Esophagus (tissue), 2 donors: ENCODE measurements at regions not wholly inside any gene's neighbourhood (a gene's known extent, or its start where the extent isn't known, plus 50 kb on each side); places are given as distances from the start of the nearest gene placed in this dataset.

Experiments
- H3K27ac ChIP-seq, 2 donors: one replicate each; pipeline ENCODE4 v1.5.1; 2013; ENCODE audit warnings: low read depth in 2 of 2, mild to moderate bottlenecking in 2 of 2, inconsistent platforms in 1 of 2, low read length in 1 of 2, moderate library complexity in 1 of 2
- H3K27me3 ChIP-seq, 2 donors: one replicate each; pipeline ENCODE4 v1.6.1; 2013; ENCODE audit warnings: low read length in 2 of 2, control low read depth in 1 of 2, mild to moderate bottlenecking in 1 of 2; ENCODE audit not compliant: insufficient read depth in 2 of 2, control insufficient read depth in 1 of 2
- H3K36me3 ChIP-seq, 2 donors: one replicate each; pipeline ENCODE4 v1.6.1; 2013; ENCODE audit warnings: low read length in 1 of 2; ENCODE audit not compliant: control insufficient read depth in 2 of 2, insufficient read depth in 2 of 2
- H3K4me1 ChIP-seq, 2 donors: one replicate each; pipeline ENCODE4 v1.6.1; 2013; ENCODE audit warnings: low read length in 1 of 2; ENCODE audit not compliant: control insufficient read depth in 2 of 2, insufficient read depth in 2 of 2
- H3K4me3 ChIP-seq, 2 donors: one replicate each; pipeline ENCODE4 v1.5.1; 2013; ENCODE audit warnings: low read length in 2 of 2, mild to moderate bottlenecking in 2 of 2, low read depth in 1 of 2, moderate library complexity in 1 of 2
- H3K9me3 ChIP-seq, 2 donors: one replicate each; pipeline ENCODE4 v1.6.1; 2013; ENCODE audit warnings: mild to moderate bottlenecking in 2 of 2, low read depth in 1 of 2, low read length in 1 of 2, moderate library complexity in 1 of 2; ENCODE audit not compliant: control insufficient read depth in 2 of 2, insufficient read depth in 1 of 2
- WGBS, 2 donors: extraction: QIAGEN DNeasy Blood & Tissue Kit; methylation state at CpG; one replicate each; pipeline ENCODE4 v1.1.7; 2013; 5-methylcytosine and 5-hydroxymethylcytosine counted together
- donor health status: healthy with polysubstance abuse.
- donor health status: Bipolar disorder and iron deficiency.

DNA sequence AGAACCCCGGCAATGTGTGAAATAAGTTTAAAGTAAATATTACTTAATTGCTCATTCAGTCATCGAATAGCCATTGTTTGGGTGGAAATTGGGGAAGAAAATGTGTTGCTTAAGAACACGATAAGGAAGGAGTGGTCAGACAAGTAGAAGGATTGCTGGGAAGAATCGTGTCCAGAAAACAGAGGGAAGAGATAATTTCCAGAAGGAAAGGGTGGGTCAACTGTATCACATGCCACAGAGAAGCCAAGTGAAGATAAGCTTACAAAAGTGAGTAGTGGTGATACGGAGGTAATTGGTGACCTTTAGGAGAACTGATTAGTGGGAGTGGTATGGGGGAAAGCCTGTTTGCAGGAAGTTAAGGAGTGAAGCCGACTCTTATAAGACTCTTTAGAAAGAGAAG, 306.2 kb downstream of the SOX4 start:
- no peaks in the 10 kb centered on the region for H3K4me1 ChIP-seq
- H3K36me3 ChIP-seq = no peaks in the 10 kb centered on the region
- no peaks in the 10 kb centered on the region for H3K9me3 ChIP-seq
- no peak overlapping the region for H3K27ac ChIP-seq
- H3K4me3 ChIP-seq = no peak overlapping the region
- WGBS, 2 donors = 78 to 80% methylated on average over 6 of the region's 6 CpGs
- H3K27me3 ChIP-seq = no peaks in the 10 kb centered on the region

DNA sequence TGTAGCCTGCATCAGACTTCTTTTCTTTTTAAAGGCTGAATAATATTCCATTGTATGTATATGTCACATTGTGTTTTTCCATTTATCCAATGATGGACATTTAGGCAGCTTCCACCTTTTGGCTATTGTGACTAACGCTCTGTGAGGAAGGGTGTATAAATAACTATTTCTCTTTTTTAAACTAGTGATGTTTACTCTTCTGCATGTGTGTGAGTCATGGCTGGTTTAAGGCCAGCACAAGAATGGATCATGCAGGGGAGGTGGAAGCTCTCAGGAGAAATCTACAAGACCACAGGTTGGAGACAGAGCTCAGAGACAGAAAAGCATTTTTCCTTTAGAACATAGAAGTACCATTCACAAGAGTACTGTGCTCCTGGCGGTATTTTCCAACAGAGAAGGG, 307.2 kb downstream of the SOX4 start:
- H3K4me1 ChIP-seq = no peaks in the 10 kb centered on the region
- H3K27me3 ChIP-seq = no peaks in the 10 kb centered on the region
- H3K27ac ChIP-seq = no peak overlapping the region
- 59 to 68% methylated on average over 2 of the region's 2 CpGs for WGBS, 2 donors
- no peaks in the 10 kb centered on the region for H3K9me3 ChIP-seq
- no peak overlapping the region for H3K4me3 ChIP-seq
- H3K36me3 ChIP-seq = no peaks in the 10 kb centered on the region

DNA sequence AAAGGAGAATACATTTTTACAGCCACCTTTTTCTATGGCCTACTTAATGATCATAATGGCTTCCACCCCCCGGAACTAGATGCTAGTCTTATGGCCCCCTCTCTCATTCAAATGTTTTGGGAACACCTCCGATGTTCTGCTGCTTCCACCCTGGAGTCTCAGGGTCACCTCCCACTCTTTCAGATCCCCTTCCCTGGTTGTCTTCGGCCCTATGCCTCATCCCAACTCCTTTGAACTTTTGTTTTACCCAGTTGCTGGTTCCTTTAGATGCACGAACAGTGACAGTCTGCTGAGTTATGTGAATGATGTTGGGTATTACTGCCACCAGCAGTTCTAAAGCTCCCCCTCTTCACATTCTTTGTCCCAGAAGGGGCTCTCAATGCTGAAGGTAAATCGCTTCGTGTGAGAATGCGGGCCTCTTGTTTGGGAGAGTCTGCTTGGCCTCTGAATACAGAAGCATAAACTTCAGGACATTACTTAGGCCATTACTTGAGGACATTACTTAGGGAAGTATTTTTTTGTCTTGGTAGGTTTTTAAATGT, 309.1 kb downstream of the SOX4 start:
- Histone ChIP-seq H3K9me3 (no peaks in the 10 kb centered on the region), H3K4me1 (no peaks in the 10 kb centered on the region), H3K4me3 (no peak overlapping the region), H3K27ac (no peak overlapping the region), H3K27me3 (no peaks in the 10 kb centered on the region), H3K36me3 (no peaks in the 10 kb centered on the region)
- 88 to 95% methylated on average over 7 of the region's 7 CpGs for WGBS, 2 donors

DNA sequence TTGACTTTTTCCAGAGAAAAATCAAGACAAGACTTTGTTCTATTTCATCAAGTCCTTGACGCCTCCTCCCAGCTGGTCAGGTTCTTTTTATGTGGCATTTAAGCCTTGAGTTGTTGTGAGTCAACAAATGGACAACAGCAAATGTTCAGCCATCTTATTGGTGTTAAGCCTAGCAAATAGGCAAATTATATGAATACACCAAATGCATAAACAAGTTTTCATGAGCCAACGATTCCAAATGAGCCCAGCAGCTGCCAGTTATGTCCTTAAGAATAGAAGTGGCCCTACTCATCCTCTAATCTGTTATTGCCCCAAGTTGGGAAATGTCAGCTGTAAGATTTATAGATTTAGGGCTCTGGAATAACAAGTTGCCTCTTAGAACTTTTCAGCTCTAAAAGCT, 312.0 kb downstream of the SOX4 start:
- Histone ChIP-seq H3K9me3 (no peaks in the 10 kb centered on the region), H3K36me3 (no peaks in the 10 kb centered on the region), H3K27ac (no peak overlapping the region), H3K4me3 (no peak overlapping the region), H3K4me1 (no peaks in the 10 kb centered on the region), H3K27me3 (no peaks in the 10 kb centered on the region)
- WGBS, 2 donors = 79 to 81% methylated on average over 2 of the region's 2 CpGs

DNA sequence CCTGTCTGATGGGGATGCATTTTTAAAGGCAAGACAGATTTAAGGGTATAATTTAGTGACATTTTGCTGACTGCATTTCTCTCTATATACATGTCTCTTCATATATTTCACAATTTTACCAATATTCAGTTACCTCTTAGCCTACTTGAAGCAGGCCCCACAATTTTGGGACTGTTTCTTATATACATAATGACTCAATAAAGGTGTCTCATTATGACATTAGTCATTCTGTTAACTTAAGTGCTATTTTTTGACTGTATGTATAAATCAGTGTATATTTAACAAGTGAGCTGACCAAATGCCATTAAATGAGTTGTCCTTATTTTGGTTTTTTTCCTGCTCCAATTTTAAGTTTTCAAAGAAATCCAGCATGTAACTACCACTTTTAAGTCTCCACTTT, 313.3 kb downstream of the SOX4 start:
- Histone ChIP-seq H3K4me1 (no peaks in the 10 kb centered on the region), H3K9me3 (no peaks in the 10 kb centered on the region), H3K27me3 (no peaks in the 10 kb centered on the region), H3K36me3 (no peaks in the 10 kb centered on the region), H3K4me3 (no peak overlapping the region), H3K27ac (no peak overlapping the region)

DNA sequence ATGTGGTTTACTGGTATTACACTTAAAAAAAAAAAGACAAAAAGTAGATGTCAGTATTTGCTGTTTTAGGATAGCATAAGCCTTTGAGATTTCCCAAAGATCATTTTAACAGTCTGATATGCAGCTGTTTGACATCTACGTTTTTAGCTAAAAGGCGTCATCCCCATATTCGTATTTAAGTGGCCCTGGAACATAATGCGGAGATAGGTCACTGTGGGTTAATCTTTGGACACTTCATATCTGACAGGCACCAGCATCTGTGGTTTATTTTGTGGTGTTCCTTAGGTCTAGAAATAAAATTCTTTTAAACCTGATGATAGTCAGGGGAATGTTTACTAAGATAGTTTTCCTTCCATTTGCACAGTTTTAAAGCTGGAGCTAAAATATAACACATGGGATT, 313.7 kb downstream of the SOX4 start:
- H3K4me1 ChIP-seq = no peaks in the 10 kb centered on the region
- WGBS, 2 donors = 90 to 94% methylated on average over 4 of the region's 4 CpGs
- H3K4me3 ChIP-seq = no peak overlapping the region
- H3K27ac ChIP-seq = no peak overlapping the region
- no peaks in the 10 kb centered on the region for H3K36me3 ChIP-seq
- no peaks in the 10 kb centered on the region for H3K9me3 ChIP-seq
- H3K27me3 ChIP-seq = no peaks in the 10 kb centered on the region

DNA sequence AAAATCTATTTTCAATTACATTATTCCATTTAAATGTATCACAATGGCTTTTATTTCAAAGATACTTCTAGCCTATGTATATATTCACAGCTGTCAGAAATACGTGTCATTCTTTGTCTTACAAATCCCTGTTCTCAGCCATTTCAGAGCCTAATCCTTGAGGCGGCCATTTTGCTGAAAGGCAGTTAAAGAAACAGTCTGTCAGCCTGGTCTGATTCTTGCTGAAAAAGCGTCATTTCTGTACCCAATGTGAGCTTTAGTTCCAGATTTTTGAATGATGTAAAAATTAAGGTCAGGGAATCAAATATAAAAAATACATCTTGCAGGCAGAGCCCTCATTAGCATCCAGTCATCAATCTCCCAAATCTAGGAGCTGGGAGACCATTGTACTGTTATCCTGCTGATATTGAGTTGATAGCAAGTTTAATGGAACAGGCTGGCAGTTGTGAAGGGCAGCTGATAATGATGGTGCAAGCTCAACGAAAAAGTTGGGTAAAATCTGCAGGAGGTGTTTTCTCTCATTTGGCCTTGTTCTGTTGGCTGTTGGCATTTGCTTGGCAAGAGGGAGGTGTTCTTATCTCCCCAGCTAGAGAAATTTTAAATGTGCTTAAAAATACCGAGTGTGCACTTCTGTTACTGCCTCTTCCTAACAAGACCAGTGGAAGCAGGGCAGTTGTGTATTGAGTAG, 314.8 kb downstream of the SOX4 start:
- no peaks in the 10 kb centered on the region for H3K9me3 ChIP-seq
- no peak overlapping the region for H3K27ac ChIP-seq
- WGBS, 2 donors = 75 to 84% methylated on average over 5 of the region's 5 CpGs
- H3K4me3 ChIP-seq = no peak overlapping the region
- no peaks in the 10 kb centered on the region for H3K27me3 ChIP-seq
- H3K36me3 ChIP-seq = no peaks in the 10 kb centered on the region
- no peaks in the 10 kb centered on the region for H3K4me1 ChIP-seq

DNA sequence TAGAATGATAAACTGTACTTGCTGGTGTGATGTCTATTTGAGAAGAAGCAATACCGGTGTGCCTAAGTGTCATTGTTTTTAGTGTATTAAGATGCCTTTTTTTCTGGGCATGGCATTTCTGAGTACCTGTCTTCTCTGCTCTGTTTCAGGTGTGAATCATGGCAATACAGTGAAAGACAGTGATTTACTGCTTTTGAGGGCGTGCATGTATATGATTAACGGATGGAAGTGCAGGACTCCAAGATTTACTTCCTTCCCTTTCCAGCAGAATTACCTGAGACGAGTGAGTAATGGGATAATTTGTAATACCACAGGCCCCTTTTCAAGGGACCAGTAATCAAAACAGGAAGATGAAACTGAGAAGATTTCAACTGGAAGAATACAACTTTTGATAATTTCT, 315.8 kb downstream of the SOX4 start:
- H3K36me3 ChIP-seq = no peaks in the 10 kb centered on the region
- no peaks in the 10 kb centered on the region for H3K4me1 ChIP-seq
- no peak overlapping the region for H3K4me3 ChIP-seq
- H3K27ac ChIP-seq = no peak overlapping the region
- WGBS, 2 donors = 73 to 74% methylated on average over 4 of the region's 4 CpGs
- no peaks in the 10 kb centered on the region for H3K9me3 ChIP-seq
- no peaks in the 10 kb centered on the region for H3K27me3 ChIP-seq

DNA sequence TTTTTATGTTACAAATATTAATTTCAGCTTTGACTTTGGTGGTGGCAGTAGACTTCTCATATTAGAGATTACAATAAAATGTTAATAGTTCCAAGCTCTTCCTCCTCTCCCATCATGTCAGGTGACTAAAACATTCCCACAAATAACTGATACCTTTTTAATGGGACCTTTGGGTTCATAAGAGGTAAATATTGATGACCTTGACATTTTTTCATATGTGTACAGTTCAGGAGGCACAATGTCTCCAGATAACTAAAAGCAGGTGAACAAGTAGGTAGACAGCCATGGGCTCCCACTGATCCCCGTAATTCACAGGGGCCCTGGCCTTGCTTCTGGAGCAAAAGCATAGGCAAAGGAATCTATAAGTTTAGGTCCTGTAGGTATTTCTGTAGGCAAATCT, 317.7 kb downstream of the SOX4 start:
- 83 to 91% methylated on average over 1 of the region's 1 CpG for WGBS, 2 donors
- Histone ChIP-seq H3K4me1 (peaks cover 0 to 2% of the 10 kb centered on the region in 2 donors), H3K4me3 (no peak overlapping the region), H3K36me3 (no peaks in the 10 kb centered on the region), H3K9me3 (no peaks in the 10 kb centered on the region), H3K27me3 (no peaks in the 10 kb centered on the region), H3K27ac (no peak overlapping the region)

DNA sequence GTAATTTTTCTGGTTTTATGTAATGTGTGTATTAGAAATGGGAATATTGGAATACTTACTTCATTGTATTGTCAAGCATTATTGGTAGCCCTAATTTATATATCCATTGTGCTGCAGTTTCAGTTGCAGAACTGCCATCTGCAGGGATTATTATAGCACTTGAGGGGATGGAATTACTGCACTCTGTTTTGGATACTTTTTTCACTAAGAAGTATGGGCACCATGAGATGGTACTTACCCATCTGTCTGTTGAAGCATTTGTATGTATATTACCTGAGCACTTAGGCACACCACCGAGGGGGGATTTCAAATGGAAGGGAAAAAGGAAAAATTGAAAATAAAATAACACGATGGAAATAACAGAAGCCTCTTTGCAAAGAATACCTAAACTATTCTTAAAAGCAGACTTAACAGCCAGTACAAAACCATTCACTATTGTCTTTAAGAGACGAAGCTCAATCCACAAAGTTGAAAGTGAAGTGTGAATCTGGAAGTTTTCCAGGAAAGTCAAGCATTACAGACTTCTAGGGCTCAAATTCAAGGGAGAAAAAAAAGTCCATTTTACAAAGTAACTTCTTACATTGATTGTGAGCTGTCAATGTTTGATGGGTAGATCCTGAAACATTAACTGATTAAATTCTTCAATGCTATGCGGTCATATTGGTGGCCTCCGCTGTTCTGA, 318.7 kb downstream of the SOX4 start:
- H3K36me3 ChIP-seq = no peaks in the 10 kb centered on the region
- no peak overlapping the region for H3K27ac ChIP-seq
- H3K27me3 ChIP-seq = no peaks in the 10 kb centered on the region
- WGBS, 2 donors = 72 to 80% methylated on average over 5 of the region's 5 CpGs
- peaks cover 0 to 2% of the 10 kb centered on the region in 2 donors for H3K4me1 ChIP-seq
- no peaks in the 10 kb centered on the region for H3K9me3 ChIP-seq
- no peak overlapping the region for H3K4me3 ChIP-seq
